DMS153 treated with DMSO at 0.1 percent for 48 hours (cell line): ENCODE measurements at regions not wholly inside any gene's neighbourhood (a gene's known extent, or its start where the extent isn't known, plus 50 kb on each side); places are given as distances from the start of the nearest gene placed in this dataset.
"Not testable (repeated sequence)": the region's sequence is repeated elsewhere in the genome, so short reads cannot be mapped to it uniquely, and the experiment has no call there.

Experiments
- DNase-seq: peaks from one replicate; lab custom pipeline; 2025; ENCODE audit not compliant: unreplicated experiment; lab: John Stamatoyannopoulos, UW

DNA sequence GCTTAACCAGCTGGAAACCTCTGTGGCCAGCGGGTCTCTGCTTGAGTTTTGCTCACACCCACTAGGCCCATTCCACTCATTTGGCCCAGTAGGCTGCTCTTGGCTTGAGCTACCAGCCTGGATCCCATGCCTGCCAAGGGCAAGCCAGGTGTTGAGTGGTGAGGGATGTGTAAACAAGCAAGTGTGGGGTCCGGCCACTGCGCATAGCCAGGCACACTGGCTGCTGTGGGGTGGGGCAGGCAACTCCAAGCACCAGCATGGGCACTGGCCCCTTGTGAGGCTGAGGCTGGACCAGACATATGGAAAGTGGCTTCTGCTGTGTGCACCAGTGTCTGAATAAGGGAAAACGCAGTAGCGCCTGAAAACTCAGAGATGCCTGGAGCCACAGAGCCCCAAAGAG is 732.7 kb downstream of the NR4A2 start:
- DNase-seq, result no peak

DNA sequence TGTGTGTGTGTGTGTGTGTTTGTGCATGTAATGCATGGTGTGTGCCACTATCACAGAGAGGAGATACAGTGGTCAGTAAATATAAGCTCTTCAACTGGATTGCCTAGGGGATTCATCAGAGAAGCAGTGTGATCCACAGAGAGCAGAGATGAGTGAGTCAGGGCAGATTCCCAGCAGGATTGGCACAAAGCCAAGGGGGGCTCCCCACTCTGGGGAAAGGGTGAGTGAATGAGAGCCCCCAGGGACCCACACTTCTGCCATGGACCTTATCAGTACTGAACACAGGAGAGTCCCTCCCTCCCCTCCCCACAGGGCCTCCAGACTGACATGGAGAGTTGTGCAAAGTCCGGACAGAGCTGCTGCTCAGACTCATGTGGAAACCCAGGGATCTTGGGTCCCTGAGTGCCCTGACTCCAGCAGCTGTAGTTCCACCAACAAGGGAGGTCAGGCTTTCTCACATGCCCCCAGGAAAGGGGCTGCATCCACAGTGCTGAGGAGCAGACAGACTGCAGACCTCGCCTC is 748.8 kb downstream of the NR4A2 start:
- DNase-seq, result no peak

GRCh38 chr2:155574941-155575340 is 757.6 kb downstream of the NR4A2 start:
- DNase-seq, result no peak

GRCh38 chr2:155547571-155547970 is 785.0 kb downstream of the NR4A2 start:
- DNase-seq, result no peak

DNA sequence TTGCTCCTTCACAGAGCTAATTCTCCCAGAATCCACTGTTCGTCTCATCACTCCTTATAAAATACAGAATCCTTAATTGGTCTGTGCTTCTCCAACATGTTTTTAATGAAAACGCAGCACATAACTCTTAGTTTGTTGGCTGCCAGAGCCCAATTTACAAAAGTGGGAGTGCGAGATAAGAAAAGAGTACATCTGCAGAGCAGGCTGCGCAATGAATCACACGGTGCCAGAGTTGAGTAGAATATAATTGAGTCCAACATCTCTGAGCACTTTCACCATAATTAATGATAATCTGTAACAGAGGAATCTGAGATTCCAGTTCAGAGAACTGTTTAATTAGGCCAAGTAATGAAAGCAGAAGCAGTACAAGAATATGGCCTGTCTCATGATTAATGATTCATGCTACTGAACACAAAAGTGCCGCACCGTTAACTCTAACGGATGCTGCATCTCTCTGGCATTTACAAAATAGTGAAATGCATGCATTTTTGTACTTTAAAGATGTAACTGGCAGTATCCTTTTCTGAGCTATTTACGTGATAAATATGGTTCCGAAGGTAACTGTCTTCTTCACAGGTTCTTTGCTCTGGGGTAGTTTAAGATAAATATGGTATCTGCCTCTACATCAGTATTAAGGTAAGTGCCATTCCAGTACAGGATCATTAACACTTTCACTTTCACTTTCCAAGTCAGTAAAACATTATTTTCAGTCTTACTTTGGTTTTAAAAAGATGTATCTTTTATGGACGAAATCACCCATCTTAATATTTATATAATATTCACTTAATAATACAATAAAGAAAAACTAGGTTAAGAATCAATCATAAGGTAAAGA is 785.6 kb downstream of the NR4A2 start:
- no peak for DNase-seq

DNA sequence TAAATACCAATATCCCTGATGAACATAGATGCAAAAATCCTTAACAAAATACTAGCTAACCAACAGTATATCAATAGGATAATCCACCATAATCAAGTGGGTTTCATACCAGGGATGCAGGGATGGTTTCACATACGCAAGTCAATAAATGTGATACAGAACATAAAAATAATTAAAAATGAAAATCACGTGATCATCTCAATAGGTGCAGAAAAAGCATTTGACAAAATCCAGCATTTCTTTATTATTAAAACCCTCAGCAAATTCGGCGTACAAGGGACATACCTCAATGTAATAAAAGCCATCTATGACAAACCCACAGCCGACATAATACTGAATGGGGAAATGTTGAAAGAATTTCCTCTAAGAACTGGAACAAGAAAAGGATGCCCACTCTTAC is 793.5 kb downstream of the NR4A2 start:
- DNase-seq, result not testable (repeated sequence)

DNA sequence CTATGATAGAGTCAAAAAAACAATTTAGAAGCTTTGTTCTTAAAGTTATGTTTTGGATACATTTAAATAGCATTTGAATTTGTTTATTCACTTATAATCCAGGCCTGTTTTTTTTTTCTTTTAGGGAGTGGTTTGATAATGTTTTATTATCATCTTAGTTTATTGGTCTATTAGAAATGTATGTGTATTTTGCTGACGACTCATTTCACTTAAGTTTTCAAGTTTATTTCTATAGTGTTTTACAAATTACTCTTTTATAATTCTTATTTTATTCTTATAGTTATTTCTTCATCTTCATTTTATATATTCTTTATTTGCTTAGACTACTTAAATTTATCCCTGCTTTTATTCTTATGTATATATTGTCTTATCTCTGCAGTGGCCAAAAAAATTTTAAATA is 804.5 kb downstream of the NR4A2 start:
- DNase-seq, result no peak

DNA sequence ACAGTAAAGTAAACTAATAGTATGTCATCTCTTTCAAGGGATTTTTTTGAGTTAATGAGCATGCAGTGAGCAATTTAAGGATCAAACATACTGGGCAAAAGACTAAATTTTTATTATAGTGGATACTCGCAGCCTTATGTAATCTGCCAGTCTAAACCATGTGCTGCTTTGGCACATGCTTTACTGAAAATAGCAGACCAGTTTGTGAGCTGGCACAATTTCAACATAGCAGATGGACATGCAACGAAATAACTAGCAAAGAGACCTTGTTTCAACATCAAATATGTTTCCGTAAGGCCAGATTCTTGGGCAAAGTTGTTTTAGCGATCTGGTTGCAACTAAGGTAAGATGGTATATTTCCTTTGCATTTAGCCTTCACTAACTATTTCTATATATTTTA is 807.3 kb downstream of the NR4A2 start:
- no peak for DNase-seq

- DNase-seq, result no peak
Measured at GRCh38 chr2:155519529-155520130, 812.9 kb downstream of the NR4A2 start.

DNA sequence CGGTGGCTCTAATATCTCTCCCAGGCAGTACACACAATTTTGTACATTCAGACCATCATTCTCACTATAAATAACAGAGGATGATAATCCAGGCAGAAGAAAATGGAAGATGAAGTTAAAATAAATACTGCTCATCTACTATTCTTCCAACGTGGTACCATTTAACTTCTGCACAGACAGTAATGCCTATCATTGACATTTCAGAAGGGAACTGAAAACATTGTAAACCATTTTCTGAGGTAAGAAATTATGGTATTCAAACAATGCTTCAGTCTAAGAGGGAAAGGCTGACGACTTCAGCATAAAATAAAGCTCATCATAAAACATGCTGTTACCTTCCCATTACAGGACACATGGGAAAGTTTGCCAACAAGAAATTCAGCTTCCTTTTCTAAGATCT is 814.4 kb downstream of the NR4A2 start:
- DNase-seq, result no peak

DNA sequence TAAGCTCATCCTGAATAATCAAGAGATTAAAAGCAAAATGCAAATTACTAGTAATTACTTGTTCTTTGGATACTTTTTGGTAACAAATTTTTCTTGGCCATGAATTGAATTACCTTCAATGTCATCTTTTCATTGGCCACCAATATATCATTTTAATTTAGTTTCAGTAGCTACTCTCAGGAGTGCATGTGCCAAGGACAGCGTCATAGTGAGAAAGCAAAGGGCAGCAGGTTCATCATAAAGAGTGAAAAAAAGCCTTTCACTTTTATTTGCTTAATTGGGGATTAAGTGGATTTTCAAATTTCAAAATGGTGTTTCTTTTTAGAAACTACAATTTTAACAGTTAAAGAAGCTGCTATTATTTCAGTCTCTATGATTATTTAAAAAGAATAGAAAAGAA is 815.2 kb downstream of the NR4A2 start:
- DNase-seq, result no peak

DNA sequence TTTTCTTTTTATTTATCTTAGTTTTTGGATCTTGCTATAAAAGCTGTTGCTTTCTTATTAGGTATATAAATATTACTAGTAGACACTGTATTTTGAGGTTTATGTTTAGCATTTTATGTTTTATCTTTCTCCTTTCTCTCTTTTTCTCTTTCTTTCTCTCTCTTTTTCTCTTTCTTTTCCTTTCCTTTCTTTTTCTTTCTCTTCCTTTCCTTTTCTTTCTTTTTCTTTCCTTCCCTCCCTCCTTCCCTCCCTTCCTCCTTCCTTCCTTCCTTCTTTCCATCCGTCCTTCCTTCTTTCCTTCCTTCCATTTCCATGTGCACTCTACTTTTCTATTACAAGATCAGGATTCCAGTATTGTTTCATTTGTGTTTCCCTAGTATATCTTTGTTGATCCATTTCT is 814.8 kb downstream of the KCNJ3 start:
- no peak for DNase-seq

DNA sequence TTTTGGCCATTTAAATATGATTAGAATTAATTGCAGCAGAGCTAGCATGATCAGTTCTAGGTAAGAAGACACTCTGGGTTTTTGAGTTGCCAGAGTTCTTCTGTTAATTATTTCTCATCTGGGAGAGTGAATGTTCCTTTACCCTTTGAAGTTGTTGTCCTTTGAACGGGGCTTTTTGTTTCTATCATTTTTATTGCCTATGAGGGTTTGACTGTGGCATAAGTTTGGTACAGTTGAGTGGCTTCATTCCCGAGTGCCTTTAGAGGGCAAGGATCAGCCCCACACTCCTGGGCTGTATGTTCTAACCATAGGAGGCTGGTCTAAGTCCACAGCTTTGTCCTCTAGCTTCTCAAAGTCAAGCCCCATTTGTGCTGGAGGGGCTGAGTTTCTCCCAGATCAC is 804.3 kb downstream of the KCNJ3 start:
- DNase-seq, result no peak

DNA sequence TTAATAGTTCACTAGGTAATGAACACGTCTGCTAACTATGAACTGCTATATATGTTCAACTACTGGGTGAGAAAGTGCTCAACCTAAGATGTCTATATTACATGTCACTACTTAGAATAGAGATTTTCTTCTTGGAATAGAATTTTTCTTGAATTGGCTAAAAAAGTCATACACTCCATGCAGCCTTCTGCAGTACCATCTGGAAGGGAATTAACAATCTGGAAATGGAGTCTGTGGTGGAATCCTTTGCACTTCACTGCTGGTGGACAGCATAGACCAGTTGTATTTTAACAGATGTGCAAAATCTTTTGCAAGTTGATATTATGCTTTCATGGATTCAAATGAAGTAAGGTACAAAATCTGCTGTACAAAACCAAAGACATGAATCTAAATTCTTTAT is 799.6 kb downstream of the KCNJ3 start:
- no peak for DNase-seq

- no peak for DNase-seq
Measured at GRCh38 chr2:155494744-155495143, 796.2 kb downstream of the KCNJ3 start.

DNA sequence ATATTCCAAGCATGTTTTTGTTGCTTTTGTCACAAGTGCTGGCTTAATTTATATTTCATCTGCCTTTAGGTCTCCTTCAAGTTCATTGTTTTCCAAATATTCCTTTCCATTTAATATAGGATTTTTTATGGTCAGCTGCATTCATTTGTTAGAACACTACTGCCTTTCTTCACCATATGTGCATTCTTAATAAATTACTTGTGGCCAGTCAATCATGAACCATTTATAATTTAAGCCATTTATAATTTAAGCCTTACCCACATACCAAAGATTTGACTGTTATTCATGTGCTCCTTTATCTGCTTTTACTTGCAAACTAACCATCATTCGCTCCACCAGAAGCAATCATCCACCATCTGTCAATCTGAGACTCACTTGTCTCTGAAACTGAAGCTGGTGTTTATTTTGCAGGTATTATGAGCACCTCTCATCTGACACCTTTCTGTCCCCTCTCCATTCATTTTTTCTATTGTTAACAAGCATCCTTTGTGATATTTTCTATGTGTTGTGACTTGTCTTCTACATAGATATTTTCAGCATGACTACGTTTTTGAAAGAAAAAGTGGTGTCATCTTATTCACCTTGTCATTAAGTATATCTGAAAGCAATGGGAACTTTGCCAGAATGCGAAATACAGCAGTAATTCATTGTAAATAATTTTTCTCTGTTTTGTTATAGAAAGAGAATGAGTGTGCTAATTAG is 786.8 kb downstream of the KCNJ3 start:
- peak; percentile 11 for DNase-seq

- no peak for DNase-seq
Measured at GRCh38 chr2:155481141-155481540, 782.6 kb downstream of the KCNJ3 start.

- not testable (repeated sequence) for DNase-seq
Measured at GRCh38 chr2:155472018-155472417, 773.5 kb downstream of the KCNJ3 start.

DNA sequence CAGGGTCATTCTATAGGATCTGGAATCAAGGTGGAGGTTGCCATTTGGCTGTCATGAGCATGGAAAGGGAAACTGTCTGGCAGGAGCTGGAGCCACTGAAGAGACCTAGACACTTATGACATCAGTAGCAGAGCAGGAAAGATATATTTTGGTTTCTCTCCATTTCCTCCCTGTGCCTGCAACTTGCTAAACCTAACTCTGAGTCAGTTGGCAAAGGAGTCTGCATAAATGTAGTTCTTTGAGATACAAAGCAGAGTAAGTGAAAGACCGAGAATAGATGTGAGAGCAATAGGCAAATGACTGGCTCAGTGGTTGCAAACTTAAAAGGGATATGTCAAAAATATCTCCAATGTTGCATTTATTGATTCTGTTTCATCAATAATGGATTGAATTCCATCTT is 757.7 kb downstream of the KCNJ3 start:
- DNase-seq, result no peak

GRCh38 chr2:155442755-155443372 is 744.4 kb downstream of the KCNJ3 start:
- no peak for DNase-seq

GRCh38 chr2:155442088-155442487 is 743.6 kb downstream of the KCNJ3 start:
- DNase-seq, result no peak
